Astrocyte of the spinal cord (primary cell): ENCODE measurements at regions not wholly inside any gene's neighbourhood (a gene's known extent, or its start where the extent isn't known, plus 50 kb on each side); places are given as distances from the start of the nearest gene placed in this dataset.

Experiments
- DNase-seq: peaks from one replicate; pipeline ENCODE4 v3.0.0; 2011; ENCODE audit warnings: low read depth, low spot score
- H3K4me3 ChIP-seq: 2 replicates; pipeline ENCODE4 v1.5.1; 2011; ENCODE audit warnings: low read depth, mild to moderate bottlenecking, low read length, moderate library complexity
- CTCF ChIP-seq: IDR thresholded peaks from 2 replicates; pipeline ENCODE4 v1.5.1; 2012; ENCODE audit warnings: low read depth, mild to moderate bottlenecking, low read length, inconsistent platforms
- in situ Hi-C: cut with HindIII; loops from 2 replicates; pipeline ENCODE4 v1.10.0; 2017; ENCODE audit warnings: low sequenced_read_pairs

GRCh38 chr11:29780756-29781155 lies 236.1 kb downstream of the KCNA4 start:
- DNase-seq, result no peak
- no peak overlapping the region for H3K4me3 ChIP-seq
- no peak for TF ChIP-seq CTCF
- in situ Hi-C loops, result no loop called here

DNA sequence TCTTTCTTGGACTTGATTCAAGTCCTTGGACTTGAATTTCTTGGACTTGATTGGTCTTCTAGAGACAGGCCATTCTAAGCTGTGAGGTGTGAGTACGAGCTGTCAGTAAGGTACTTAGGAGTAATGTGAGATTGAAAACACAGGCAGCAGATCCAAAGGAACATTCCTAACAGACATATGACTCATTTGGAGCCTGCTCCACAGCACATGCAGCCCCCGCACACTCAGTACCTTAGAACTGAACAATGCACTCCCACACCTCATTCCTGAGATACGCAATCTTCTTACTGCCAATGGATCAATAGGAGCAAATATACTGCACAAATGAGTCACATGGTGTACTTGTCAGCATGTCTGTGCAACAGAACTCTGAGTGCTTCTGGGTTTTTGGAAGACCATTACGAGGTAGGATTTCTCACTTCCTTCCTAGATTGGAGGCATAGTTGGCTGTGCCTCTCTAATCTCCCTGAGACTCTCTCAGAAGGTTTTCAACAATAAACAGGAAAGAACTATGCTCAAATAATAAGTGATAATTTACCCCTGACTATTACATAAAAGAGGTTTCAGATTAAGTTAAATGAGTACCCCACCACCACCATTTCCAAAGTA lies 243.1 kb downstream of the KCNA4 start:
- DNase-seq, result peak; percentile 9
- no peak overlapping the region for H3K4me3 ChIP-seq
- no peak for TF ChIP-seq CTCF
- in situ Hi-C loops, result no loop called here

DNA sequence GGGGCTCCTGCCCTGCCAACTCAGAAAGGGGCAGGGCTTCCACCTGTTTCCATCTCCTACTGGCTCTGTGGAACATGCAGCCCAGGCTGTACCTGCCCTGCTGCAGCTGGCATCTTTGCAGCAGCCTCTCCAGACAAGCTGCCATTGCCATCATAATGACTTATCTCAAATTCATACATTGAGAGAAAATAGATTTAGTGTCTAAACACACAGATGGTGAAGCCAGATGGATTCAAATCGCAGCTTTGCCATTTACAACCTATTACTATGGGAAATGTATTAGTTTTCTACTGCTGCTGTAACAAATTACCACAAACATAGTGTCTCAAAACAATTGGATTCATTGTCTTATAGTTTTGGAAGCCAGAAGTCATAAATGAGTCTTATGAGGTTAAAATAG lies 260.0 kb downstream of the KCNA4 start:
- no peak for TF ChIP-seq CTCF
- no peak for DNase-seq
- in situ Hi-C loops, result no loop called here
- H3K4me3 ChIP-seq, result no peak overlapping the region

DNA sequence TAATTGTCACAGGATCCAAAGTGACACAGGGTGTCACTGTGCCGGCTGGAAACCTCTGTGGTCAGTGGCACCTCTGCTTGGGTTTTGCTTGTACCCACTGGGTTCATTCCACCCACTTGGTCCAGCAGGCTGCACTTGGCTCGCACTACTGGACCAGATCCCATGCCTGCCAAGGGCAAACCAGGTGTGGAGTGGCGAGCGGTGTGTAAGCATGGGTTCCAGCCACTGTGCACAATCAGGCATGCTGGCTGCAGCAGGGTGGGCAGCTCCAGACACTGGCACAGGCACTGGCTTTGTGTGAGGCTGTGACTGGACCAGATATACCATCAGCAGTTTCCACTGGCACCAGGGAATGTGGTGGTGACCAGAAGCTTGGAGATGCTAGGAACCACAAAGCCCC lies 261.4 kb downstream of the KCNA4 start:
- no peak overlapping the region for H3K4me3 ChIP-seq
- in situ Hi-C loops, result no loop called here
- TF ChIP-seq CTCF, result no peak

GRCh38 chr11:29751618-29752017 lies 265.2 kb downstream of the KCNA4 start:
- H3K4me3 ChIP-seq, result no peak overlapping the region
- TF ChIP-seq CTCF, result no peak
- no peak for DNase-seq
- in situ Hi-C loops, result no loop called here

More for the DNA sequence above, 261.4 kb downstream of the KCNA4 start:
- no peak for DNase-seq

GRCh38 chr11:29750392-29750791 lies 266.4 kb downstream of the KCNA4 start:
- H3K4me3 ChIP-seq, result no peak overlapping the region
- in situ Hi-C loops, result no loop called here
- DNase-seq, result no peak
- no peak for TF ChIP-seq CTCF

DNA sequence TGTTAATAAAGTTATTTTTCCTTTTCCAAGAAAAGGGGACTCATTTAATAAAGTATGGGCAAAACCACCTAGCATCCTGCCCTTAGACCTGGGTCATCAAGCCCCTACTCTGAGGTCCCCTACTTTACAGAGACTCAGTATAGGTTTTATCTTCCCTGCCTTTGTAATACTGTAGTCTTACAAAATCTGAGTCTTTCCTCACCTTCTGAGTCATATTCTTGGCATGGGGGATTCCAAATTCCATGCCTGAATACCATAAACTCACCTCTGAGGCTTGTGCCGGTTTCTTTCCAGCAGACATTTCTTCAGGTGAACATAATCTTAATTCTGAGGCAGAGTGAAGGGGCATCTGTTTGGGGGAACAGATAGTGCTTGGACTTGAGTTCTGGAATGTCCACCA lies 282.5 kb downstream of the KCNA4 start:
- no peak for DNase-seq
- in situ Hi-C loops, result no loop called here

More for the DNA sequence above, 282.5 kb downstream of the KCNA4 start:
- no peak for TF ChIP-seq CTCF
- no peak overlapping the region for H3K4me3 ChIP-seq
